IMR-90 (cell line): ENCODE measurements at regions not wholly inside any gene's neighbourhood (a gene's known extent, or its start where the extent isn't known, plus 50 kb on each side); places are given as distances from the start of the nearest gene placed in this dataset.
A peak's percentile ranks its signal among the peaks of the same experiment; 100 is the strongest.

Experiments used
- ATAC-seq: fragments of 200-7000 bp; cut with Tn5 transposase; 2 replicates; pipeline ENCODE4 v1.9.1; 2020; ENCODE audit warnings: low read depth, mild to moderate bottlenecking, moderate library complexity
- BruUV-seq: library from RNA; stranded (reverse); fragments of 400-500 nt; replicated peaks from 2 replicates; lab custom pipeline; 2021; lab: Mats Ljungman, UMichigan
- CTCF ChIA-PET: fragments of 300-600 bp; formaldehyde crosslinking; extraction: SDS; loops from one replicate; lab custom pipeline; 2021; ENCODE audit warnings: antibody characterized with exemption; lab: Yijun Ruan, JAX
- POLR2A ChIA-PET: fragments of 300-600 bp; sonication (Branson Sonifier 250); formaldehyde crosslinking; loops from one replicate; lab custom pipeline; 2022; ENCODE audit warnings: antibody characterized with exemption; ENCODE audit not compliant: unreplicated experiment; lab: Charles Lee
- DNase-seq: peaks from one replicate; pipeline ENCODE4 v3.0.0; 2013
- H2AFZ ChIP-seq: replicated peaks from 2 replicates; pipeline ENCODE3; 2013; ENCODE audit warnings: low read length, mild to moderate bottlenecking; ENCODE audit not compliant: poor library complexity
- H2AK5ac ChIP-seq: 2 replicates; pipeline ENCODE4 v1.6.1; 2013; ENCODE audit warnings: low read depth, low read length, inconsistent platforms
- H2AK9ac ChIP-seq: replicated peaks from 2 replicates; pipeline ENCODE3; 2013; ENCODE audit warnings: mild to moderate bottlenecking, low read depth, low read length, moderate library complexity; ENCODE audit not compliant: poor library complexity
- H2BK120ac ChIP-seq: 2 replicates; pipeline ENCODE4 v1.6.1; 2013; ENCODE audit warnings: low read depth, low read length, inconsistent platforms
- H2BK15ac ChIP-seq: 3 replicates; pipeline ENCODE4 v1.6.1; 2013; ENCODE audit warnings: low read depth, low read length, inconsistent platforms
- H2BK20ac ChIP-seq: 2 replicates; pipeline ENCODE4 v1.6.1; 2013; ENCODE audit warnings: low read depth, mild to moderate bottlenecking, inconsistent platforms, low read length, moderate library complexity
- H2BK5ac ChIP-seq: 2 replicates; pipeline ENCODE4 v1.6.1; 2013; ENCODE audit warnings: mild to moderate bottlenecking, low read depth, low read length, inconsistent platforms; ENCODE audit not compliant: poor library complexity, severe bottlenecking
- H3K14ac ChIP-seq: replicated peaks from 2 replicates; pipeline ENCODE4 v1.6.1; 2013; ENCODE audit warnings: low read depth, low read length, inconsistent platforms
- H3K18ac ChIP-seq: 2 replicates; pipeline ENCODE4 v1.6.1; 2013; ENCODE audit warnings: low read depth, low read length, control low read depth
- H3K23ac ChIP-seq: 2 replicates; pipeline ENCODE4 v1.6.1; 2013; ENCODE audit warnings: low read depth, low read length, inconsistent platforms
- H3K27ac ChIP-seq: 2 replicates; pipeline ENCODE4 v1.5.1; 2013; ENCODE audit warnings: mild to moderate bottlenecking, control low read depth, low read length; ENCODE audit not compliant: insufficient read depth
- H3K27me3 ChIP-seq: 2 replicates; pipeline ENCODE4 v1.6.1; 2013; ENCODE audit warnings: low read length; ENCODE audit not compliant: control insufficient read depth, insufficient read depth
- H3K36me3 ChIP-seq: 2 replicates; pipeline ENCODE4 v1.6.1; 2013; ENCODE audit warnings: low read length, mixed read lengths; ENCODE audit not compliant: control insufficient read depth, insufficient read depth
- H3K4ac ChIP-seq: 2 replicates; pipeline ENCODE4 v1.6.1; 2013; ENCODE audit warnings: low read depth, low read length, inconsistent platforms
- H3K4me1 ChIP-seq: 2 replicates; pipeline ENCODE4 v1.6.1; 2013; ENCODE audit warnings: low read length, mixed read lengths; ENCODE audit not compliant: control insufficient read depth, insufficient read depth
- H3K4me2 ChIP-seq: 2 replicates; pipeline ENCODE4 v1.6.1; 2013; ENCODE audit warnings: low read depth, mild to moderate bottlenecking, control low read depth, low read length, moderate library complexity
- H3K4me3 ChIP-seq: 2 replicates; pipeline ENCODE4 v1.5.1; 2013; ENCODE audit warnings: low read depth, mild to moderate bottlenecking, control low read depth, low read length, moderate library complexity; ENCODE audit not compliant: insufficient read depth
- H3K56ac ChIP-seq: 2 replicates; pipeline ENCODE4 v1.6.1; 2013; ENCODE audit warnings: low read length, inconsistent platforms; ENCODE audit not compliant: insufficient read depth; ENCODE audit errors: extremely low read depth
- H3K79me1 ChIP-seq, 2 experiments: 2 replicates each; pipeline ENCODE4 v1.6.1; 2013; ENCODE audit warnings: low read length in 2 of 2, inconsistent platforms in 1 of 2, low read depth in 1 of 2
- H3K9ac ChIP-seq: 2 replicates; pipeline ENCODE4 v1.6.1; 2013; ENCODE audit warnings: low read depth, low read length, control low read depth
- H3K9me1 ChIP-seq: 2 replicates; pipeline ENCODE4 v1.6.1; 2013; ENCODE audit warnings: low read length, inconsistent platforms; ENCODE audit not compliant: insufficient read depth
- H3K9me3 ChIP-seq: 2 replicates; pipeline ENCODE4 v1.6.1; 2013; ENCODE audit warnings: low read length; ENCODE audit not compliant: control insufficient read depth, insufficient read depth
- H4K20me1 ChIP-seq: 2 replicates; pipeline ENCODE4 v1.6.1; 2013; ENCODE audit warnings: low read length, inconsistent platforms; ENCODE audit not compliant: insufficient read depth
- H4K5ac ChIP-seq: 2 replicates; pipeline ENCODE4 v1.6.1; 2013; ENCODE audit warnings: mild to moderate bottlenecking, low read depth, low read length, control low read depth
- H4K8ac ChIP-seq, 2 experiments: 2 replicates each; pipeline ENCODE4 v1.6.1; 2013; ENCODE audit warnings: low read depth in 2 of 2, low read length in 2 of 2, control low read depth in 1 of 2, inconsistent platforms in 1 of 2
- H4K91ac ChIP-seq: 2 replicates; pipeline ENCODE4 v1.6.1; 2013; ENCODE audit warnings: low read depth, low read length, inconsistent platforms; ENCODE audit not compliant: insufficient read depth
- BHLHE40 ChIP-seq: fragments of 150-350 bp; IDR thresholded peaks from 2 replicates; pipeline ENCODE4 v1.6.1; 2016; ENCODE audit warnings: mild to moderate bottlenecking, low read depth, low read length
- CEBPB ChIP-seq: IDR thresholded peaks from 2 replicates; pipeline ENCODE4 v1.6.1; 2012; ENCODE audit warnings: low read depth, low read length, improper control_type of control experiment
- CHD1 ChIP-seq: IDR thresholded peaks from 2 replicates; pipeline ENCODE4 v1.6.1; 2012; ENCODE audit warnings: low read depth, low read length, improper control_type of control experiment
- ELK1 ChIP-seq: fragments of 150-350 bp; IDR thresholded peaks from 2 replicates; pipeline ENCODE4 v1.6.1; 2016; ENCODE audit warnings: low read depth, mild to moderate bottlenecking, low read length, moderate library complexity, borderline replicate concordance
- FOS ChIP-seq: fragments of 150-350 bp; IDR thresholded peaks from 2 replicates; pipeline ENCODE4 v1.6.1; 2016; ENCODE audit warnings: low read depth, low read length
- MAZ ChIP-seq: IDR thresholded peaks from 2 replicates; pipeline ENCODE4 v1.6.1; 2012; ENCODE audit warnings: low read depth, mild to moderate bottlenecking, low read length, improper control_type of control experiment, moderate library complexity, borderline replicate concordance
- NFE2L2 ChIP-seq: fragments of 150-350 bp; IDR thresholded peaks from 2 replicates; pipeline ENCODE4 v1.6.1; 2016; ENCODE audit warnings: low read depth, mild to moderate bottlenecking, low read length
- POLR2A ChIP-seq: IDR thresholded peaks from 2 replicates; pipeline ENCODE4 v1.6.1; 2012; ENCODE audit warnings: mild to moderate bottlenecking, low read depth, low read length
- RAD21 ChIP-seq: IDR thresholded peaks from 2 replicates; pipeline ENCODE4 v1.6.1; 2012; ENCODE audit warnings: low read length, improper control_type of control experiment
- RCOR1 ChIP-seq: IDR thresholded peaks from 2 replicates; pipeline ENCODE4 v1.6.1; 2012; ENCODE audit warnings: mild to moderate bottlenecking, low read length, improper control_type of control experiment; ENCODE audit not compliant: insufficient replicate concordance
- RFX5 ChIP-seq: IDR thresholded peaks from 2 replicates; pipeline ENCODE4 v1.8.0; 2012; ENCODE audit warnings: low read depth, mild to moderate bottlenecking, low read length, moderate library complexity
- USF2 ChIP-seq: fragments of 150-350 bp; IDR thresholded peaks from 2 replicates; pipeline ENCODE4 v1.6.1; 2017; ENCODE audit warnings: mild to moderate bottlenecking, antibody characterized with exemption, low read length, low read depth
- WGBS, 2 experiments: methylation state at CpG; one replicate each; pipeline versions ENCODE4 v1.1.5 to v1.1.7; 2013; ENCODE audit warnings: missing lambda C conversion rate in 2 of 2; ENCODE audit not compliant: insufficient read length in 1 of 2; ENCODE audit errors: extremely low coverage in 2 of 2; 5-methylcytosine and 5-hydroxymethylcytosine counted together
- dilution Hi-C: fragments of 300-500 bp; cut with HindIII; formaldehyde crosslinking; loops from one replicate; pipeline ENCODE4 v1.14.3; 2018; ENCODE audit warnings: low sequenced_read_pairs; ENCODE audit not compliant: unreplicated experiment
- in situ Hi-C: fragments of 300-500 bp; cut with MboI; formaldehyde crosslinking; loops from 3 replicates; pipeline ENCODE4 v1.14.3; 2019; ENCODE audit warnings: low sequenced_read_pairs, inconsistent platforms, mixed read lengths
- intact Hi-C: fragments of 100-400 bp; cut with micrococcal nuclease; formaldehyde crosslinking; loops from 2 replicates; pipeline ENCODE4 v1.10.0; 2022

- H2BK5ac ChIP-seq = no peak overlapping the region
- no peak overlapping the region for H3K4me3 ChIP-seq
- no peak overlapping the region for H2AK9ac ChIP-seq
- ChIA-PET POLR2A (no interaction called here), CTCF (interaction anchor here (0.9 to 1.0 kb wide), 3 partner anchors 41 to 124 kb away, joined by 3 to 4 read pairs (median 3); no protein-coding TSS in a partner anchor)
- H4K91ac ChIP-seq = no peak overlapping the region
- no peak overlapping the region for H2AFZ ChIP-seq
- in situ Hi-C loops (no loop called here), intact Hi-C loops (no loop called here), dilution Hi-C loops (no loop called here)
- H3K18ac ChIP-seq = no peak overlapping the region
- no peak overlapping the region for H3K9ac ChIP-seq
- no peak overlapping the region for H4K8ac ChIP-seq
- DNase-seq = no peak
- H3K27me3 ChIP-seq = no peaks in the 10 kb centered on the region; the same call in 1 of the 2 replicates
- no peak overlapping the region for H3K14ac ChIP-seq
- no peak overlapping the region for H4K5ac ChIP-seq
- H4K20me1 ChIP-seq = no peaks in the 10 kb centered on the region
- no peak overlapping the region for H2BK15ac ChIP-seq
- no TSS peak for BruUV-seq
- peak overlapping the region; percentile 39; the same call in 1 of the 2 replicates for H3K4ac ChIP-seq
- H3K79me1 ChIP-seq = no peaks in the 10 kb centered on the region
- peak; percentile 22; the same call in 1 of the 2 replicates for ATAC-seq
- no peak overlapping the region; the same call in 1 of the 2 replicates for H2AK5ac ChIP-seq
- peak overlapping the region; percentile 36; the same call in 1 of the 2 replicates for H3K4me2 ChIP-seq
- H3K36me3 ChIP-seq = no peaks in the 10 kb centered on the region
- peaks cover 6% of the 10 kb centered on the region; the same call in 1 of the 2 replicates for H3K4me1 ChIP-seq
- H3K9me3 ChIP-seq = no peaks in the 10 kb centered on the region
- no peak overlapping the region for H3K23ac ChIP-seq
- H3K56ac ChIP-seq = no peak overlapping the region
- no peaks in the 10 kb centered on the region for H3K9me1 ChIP-seq
- peak overlapping the region; percentile 39; the same call in 1 of the 2 replicates for H2BK120ac ChIP-seq
- H3K27ac ChIP-seq = no peak overlapping the region
- WGBS, 2 experiments = 25% methylated on average over 2 of the region's 13 CpGs; no CpG with 5 or more reads in 1 of the 2 experiments
- TF ChIP-seq RAD21 (no peak), CHD1 (no peak), FOS (no peak), RFX5 (no peak), MAZ (no peak), RCOR1 (no peak), POLR2A (no peak), ELK1 (no peak), NFE2L2 (no peak), CEBPB (no peak), BHLHE40 (no peak), USF2 (no peak)
- H2BK20ac ChIP-seq = no peak overlapping the region; the same call in 1 of the 2 replicates
These were observed 582.6 kb downstream of the SOX6 start for GRCh38 chr11:15773476-15774387.
